Osteoblast (primary cell): ENCODE measurements at regions not wholly inside any gene's neighbourhood (a gene's known extent, or its start where the extent isn't known, plus 50 kb on each side); places are given as distances from the start of the nearest gene placed in this dataset.

Experiments
- DNase-seq: peaks from one replicate; pipeline ENCODE4 v3.0.0; 2011; ENCODE audit warnings: low spot score, mixed read lengths; ENCODE audit not compliant: insufficient read length; ENCODE audit errors: missing footprints
- H2AFZ ChIP-seq: 2 replicates; pipeline ENCODE4 v1.6.0; 2011; ENCODE audit warnings: mild to moderate bottlenecking, low read length
- H3K27ac ChIP-seq: 2 replicates; pipeline ENCODE4 v1.5.1; 2011; ENCODE audit warnings: mild to moderate bottlenecking, low read depth, low read length, moderate library complexity
- H3K27me3 ChIP-seq: 2 replicates; pipeline ENCODE4 v1.6.0; 2012; ENCODE audit warnings: mild to moderate bottlenecking, control low read depth, inconsistent platforms, low read length, moderate library complexity; ENCODE audit not compliant: insufficient read depth
- H3K36me3 ChIP-seq: 2 replicates; pipeline ENCODE4 v1.5.1; 2011; ENCODE audit warnings: mild to moderate bottlenecking, low read length, control low read depth, moderate library complexity; ENCODE audit not compliant: insufficient read depth
- H3K4me1 ChIP-seq: 2 replicates; pipeline ENCODE4 v1.5.1; 2011; ENCODE audit warnings: mild to moderate bottlenecking, low read length, control low read depth, moderate library complexity; ENCODE audit not compliant: insufficient read depth
- H3K4me2 ChIP-seq: 2 replicates; pipeline ENCODE4 v1.6.0; 2011; ENCODE audit warnings: mild to moderate bottlenecking, low read length; ENCODE audit not compliant: insufficient read depth
- H3K4me3 ChIP-seq: fragments of 200-600 bp; sonication (generic); 3 replicates; pipeline ENCODE4 v1.5.1; 2012; ENCODE audit warnings: mild to moderate bottlenecking, low read length, inconsistent platforms; ENCODE audit not compliant: insufficient read depth
- H3K79me2 ChIP-seq: 2 replicates; pipeline ENCODE4 v1.6.0; 2012; ENCODE audit warnings: mild to moderate bottlenecking, low read length, control low read depth, inconsistent platforms; ENCODE audit not compliant: insufficient read depth
- H3K9me3 ChIP-seq: 2 replicates; pipeline ENCODE4 v1.5.1; 2011; ENCODE audit warnings: low read depth, low read length, control low read depth
- H4K20me1 ChIP-seq: 2 replicates; pipeline ENCODE4 v1.6.0; 2012; ENCODE audit warnings: mild to moderate bottlenecking, low read length, control low read depth; ENCODE audit not compliant: insufficient read depth
- CTCF ChIP-seq: IDR thresholded peaks from 2 replicates; pipeline ENCODE4 v1.5.1; 2011; ENCODE audit warnings: mild to moderate bottlenecking, low read depth, low read length, moderate library complexity; ENCODE audit errors: extremely low read depth

DNA sequence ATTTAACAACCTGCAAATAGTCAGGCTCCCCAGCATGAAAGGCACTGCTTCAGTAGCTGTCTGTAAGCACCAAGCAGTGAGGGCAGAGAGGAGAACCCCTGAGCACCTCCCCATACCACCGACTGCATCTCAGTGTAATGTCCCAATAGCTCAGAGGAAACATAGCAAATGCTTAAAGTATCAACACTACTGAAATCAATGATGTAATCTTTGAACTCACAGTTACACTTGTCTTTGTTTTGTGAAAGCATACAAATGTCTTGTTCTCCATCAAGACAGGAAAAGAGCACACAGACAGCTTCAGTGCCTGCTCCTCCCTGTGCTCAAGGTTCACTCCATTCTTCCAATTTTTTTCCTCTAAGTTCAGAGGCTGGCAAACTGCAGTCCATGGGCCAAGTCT lies 94.7 kb downstream of the IRS2 start:
- Histone ChIP-seq H3K4me2 (no peak overlapping the region), H2AFZ (no peak overlapping the region), H3K36me3 (no peaks in the 10 kb centered on the region), H3K9me3 (no peaks in the 10 kb centered on the region), H3K27ac (no peak overlapping the region), H3K79me2 (no peaks in the 10 kb centered on the region), H4K20me1 (no peaks in the 10 kb centered on the region), H3K27me3 (peaks cover 5% of the 10 kb centered on the region), H3K4me1 (no peaks in the 10 kb centered on the region), H3K4me3 (no peak overlapping the region)
- no peak for DNase-seq
- TF ChIP-seq CTCF: no peak

DNA sequence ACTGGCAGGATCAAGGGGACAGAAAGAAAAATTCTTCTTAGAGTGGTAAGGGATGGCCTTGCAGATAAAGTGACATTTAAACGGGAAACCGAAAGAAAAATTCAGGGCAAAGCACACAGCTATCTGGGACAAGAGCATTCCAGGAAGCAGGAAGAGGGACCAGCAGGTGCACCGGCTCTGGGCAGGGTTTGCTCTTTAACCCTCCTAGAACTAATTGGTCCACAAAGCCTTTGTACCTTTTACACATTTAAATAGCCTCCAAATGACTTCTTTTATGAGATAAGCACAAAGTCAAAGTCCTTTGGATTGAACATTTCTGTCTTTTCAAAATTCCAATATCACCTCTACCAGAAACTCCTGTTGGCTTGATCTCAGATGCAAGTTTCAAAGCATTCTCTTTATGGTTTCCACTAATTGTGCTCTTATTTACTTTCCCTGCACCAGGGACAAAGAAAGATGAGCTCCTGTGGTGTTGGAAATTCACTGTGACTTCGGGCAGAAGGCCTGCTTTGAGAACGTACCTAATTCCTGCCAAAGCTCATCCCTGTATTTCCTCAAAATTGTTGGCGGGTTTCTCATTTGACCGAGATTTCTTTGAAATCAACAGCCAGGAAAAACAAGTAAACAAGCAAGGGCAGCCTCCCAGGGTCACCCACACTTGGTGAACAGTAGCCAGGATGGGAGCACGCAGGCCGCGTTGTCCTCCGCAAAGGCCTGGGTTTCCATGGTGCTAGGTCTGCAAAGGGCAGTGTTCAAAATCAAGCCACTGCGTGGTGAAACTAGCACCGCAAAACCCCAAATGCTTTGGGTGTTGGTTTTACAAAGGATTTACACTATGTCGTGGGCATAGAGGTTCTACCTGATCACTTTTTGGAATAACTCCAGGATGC lies 98.6 kb downstream of the IRS2 start:
- no peak for DNase-seq
- Histone ChIP-seq H3K9me3 (no peaks in the 10 kb centered on the region), H4K20me1 (no peaks in the 10 kb centered on the region), H3K27ac (no peak overlapping the region), H3K36me3 (no peaks in the 10 kb centered on the region), H3K27me3 (peaks cover 12% of the 10 kb centered on the region), H3K4me3 (no peak overlapping the region), H3K4me1 (peaks cover 5% of the 10 kb centered on the region), H3K4me2 (no peak overlapping the region), H3K79me2 (no peaks in the 10 kb centered on the region), H2AFZ (no peak overlapping the region)
- no peak for TF ChIP-seq CTCF

DNA sequence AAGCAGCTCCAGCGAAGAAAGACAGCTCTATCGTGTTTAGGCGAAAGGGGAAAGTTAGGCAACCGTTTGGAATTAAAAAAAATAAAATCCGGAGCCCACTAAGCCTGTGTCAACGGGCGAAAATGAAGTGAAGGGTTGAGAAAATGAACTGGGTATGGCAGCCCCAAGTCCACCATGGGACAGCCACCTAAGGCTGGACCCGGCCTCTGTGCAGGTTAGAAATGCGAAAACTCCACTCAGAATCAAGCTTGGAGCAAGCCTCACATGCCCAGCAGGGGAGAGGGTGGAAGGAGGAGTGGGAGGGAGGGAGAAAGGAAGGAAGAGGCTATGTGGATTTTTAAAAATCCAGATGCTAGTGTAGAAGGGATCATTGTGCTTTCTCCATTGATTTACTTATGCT lies 101.2 kb downstream of the IRS2 start:
- Histone ChIP-seq H3K79me2 (no peaks in the 10 kb centered on the region), H3K27ac (no peak overlapping the region), H4K20me1 (no peaks in the 10 kb centered on the region), H2AFZ (peak overlapping the region; percentile 51), H3K4me1 (peaks cover 5% of the 10 kb centered on the region), H3K9me3 (no peaks in the 10 kb centered on the region), H3K27me3 (peaks cover 12% of the 10 kb centered on the region), H3K4me2 (peak overlapping the region; percentile 27), H3K36me3 (no peaks in the 10 kb centered on the region), H3K4me3 (peak overlapping the region; percentile 23)
- TF ChIP-seq CTCF: no peak
- DNase-seq: no peak

- Histone ChIP-seq H3K27ac (no peak overlapping the region), H3K4me1 (peaks cover 5% of the 10 kb centered on the region), H3K27me3 (peaks cover 12% of the 10 kb centered on the region), H3K4me3 (peak overlapping the region; percentile 23), H3K36me3 (no peaks in the 10 kb centered on the region), H3K9me3 (no peaks in the 10 kb centered on the region), H3K79me2 (no peaks in the 10 kb centered on the region), H4K20me1 (no peaks in the 10 kb centered on the region), H3K4me2 (peak overlapping the region; percentile 27), H2AFZ (peak overlapping the region; percentile 51)
- TF ChIP-seq CTCF: no peak
- DNase-seq: no peak
These were observed 101.6 kb downstream of the IRS2 start for GRCh38 chr13:109684824-109685202.
